AG10803 (cell line): ENCODE measurements at regions not wholly inside any gene's neighbourhood (a gene's known extent, or its start where the extent isn't known, plus 50 kb on each side); places are given as distances from the start of the nearest gene placed in this dataset.

Experiments used
- DNase-seq: peaks from one replicate; pipeline ENCODE4 v3.0.0; 2010; ENCODE audit warnings: low read depth
- H3K4me3 ChIP-seq: 2 replicates; pipeline ENCODE4 v1.5.1; 2011; ENCODE audit warnings: mild to moderate bottlenecking, low read length, control low read depth
- TF ChIP-seq, protein P1 (sequence below): conservative IDR thresholded peaks from 2 replicates; pipeline ENCODE4 v1.5.1; 2011; ENCODE audit warnings: mild to moderate bottlenecking, low read length, control low read depth, inconsistent platforms

DNA sequence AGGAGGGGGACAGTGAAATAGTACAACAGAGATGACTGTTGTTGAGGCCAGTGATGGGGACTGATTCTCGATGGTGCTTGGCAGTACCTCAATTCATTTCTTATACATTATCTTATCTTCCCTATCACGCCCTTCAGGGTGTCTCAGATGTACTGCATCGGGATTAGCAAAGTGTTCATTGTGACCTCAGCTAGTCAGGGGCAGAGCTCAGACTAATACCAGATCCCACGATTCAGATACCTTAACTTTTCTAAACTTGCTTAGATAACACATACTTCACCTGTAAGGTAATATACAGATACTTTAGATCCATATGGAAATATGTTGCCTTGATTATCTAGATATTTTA is 720.6 kb downstream of the EFNB2 start:
- TF ChIP-seq, protein P1, sequence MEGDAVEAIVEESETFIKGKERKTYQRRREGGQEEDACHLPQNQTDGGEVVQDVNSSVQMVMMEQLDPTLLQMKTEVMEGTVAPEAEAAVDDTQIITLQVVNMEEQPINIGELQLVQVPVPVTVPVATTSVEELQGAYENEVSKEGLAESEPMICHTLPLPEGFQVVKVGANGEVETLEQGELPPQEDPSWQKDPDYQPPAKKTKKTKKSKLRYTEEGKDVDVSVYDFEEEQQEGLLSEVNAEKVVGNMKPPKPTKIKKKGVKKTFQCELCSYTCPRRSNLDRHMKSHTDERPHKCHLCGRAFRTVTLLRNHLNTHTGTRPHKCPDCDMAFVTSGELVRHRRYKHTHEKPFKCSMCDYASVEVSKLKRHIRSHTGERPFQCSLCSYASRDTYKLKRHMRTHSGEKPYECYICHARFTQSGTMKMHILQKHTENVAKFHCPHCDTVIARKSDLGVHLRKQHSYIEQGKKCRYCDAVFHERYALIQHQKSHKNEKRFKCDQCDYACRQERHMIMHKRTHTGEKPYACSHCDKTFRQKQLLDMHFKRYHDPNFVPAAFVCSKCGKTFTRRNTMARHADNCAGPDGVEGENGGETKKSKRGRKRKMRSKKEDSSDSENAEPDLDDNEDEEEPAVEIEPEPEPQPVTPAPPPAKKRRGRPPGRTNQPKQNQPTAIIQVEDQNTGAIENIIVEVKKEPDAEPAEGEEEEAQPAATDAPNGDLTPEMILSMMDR: no peak
- DNase-seq: no peak
- H3K4me3 ChIP-seq: no peak overlapping the region

DNA sequence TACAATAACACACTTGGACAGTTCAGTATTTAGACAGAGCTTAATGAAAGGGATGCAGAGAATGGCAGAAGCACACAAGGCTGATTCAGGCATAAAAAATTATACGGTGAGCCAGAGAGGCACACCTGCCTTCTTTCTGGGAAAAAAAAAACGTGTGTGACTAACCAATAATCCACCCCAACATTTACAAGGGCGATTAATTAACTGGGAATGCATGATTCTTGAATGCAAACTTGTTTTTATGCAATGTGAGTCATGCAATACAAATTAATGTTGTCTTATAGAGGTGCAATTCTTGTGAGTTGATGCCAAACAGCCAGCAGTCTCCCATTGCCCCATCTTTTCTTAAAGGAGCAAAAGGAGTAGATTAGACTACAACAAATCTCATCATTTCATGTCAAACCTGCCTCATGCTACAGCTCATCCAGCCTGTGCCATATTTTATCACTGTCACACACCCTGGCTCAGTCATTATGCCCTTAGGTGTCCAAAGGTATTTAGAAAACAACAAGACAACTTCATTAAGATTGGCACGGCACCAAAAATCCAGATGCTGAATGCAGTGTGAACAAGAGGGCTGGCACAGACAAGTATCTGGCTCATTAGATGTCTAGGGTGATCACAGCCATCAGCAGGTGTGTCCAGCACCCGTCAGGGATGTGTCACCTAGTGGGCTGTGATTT is 721.1 kb downstream of the EFNB2 start:
- no peak overlapping the region for H3K4me3 ChIP-seq
- TF ChIP-seq, protein P1: no peak
- no peak for DNase-seq

DNA sequence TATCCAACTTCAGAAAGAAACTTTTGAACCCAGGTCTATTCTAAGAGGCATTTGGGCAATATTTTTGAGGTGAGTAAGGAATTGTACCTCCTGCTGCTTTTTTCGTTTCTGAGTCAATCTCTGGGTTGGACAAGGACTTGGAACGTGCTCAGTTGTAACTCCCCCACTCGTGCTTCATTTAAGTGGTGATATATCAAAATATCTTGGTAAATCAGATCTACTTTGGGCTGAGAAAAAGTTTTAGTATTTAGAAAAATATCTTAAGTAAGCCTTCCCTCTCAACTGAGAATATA is 728.9 kb downstream of the EFNB2 start:
- TF ChIP-seq, protein P1: no peak
- H3K4me3 ChIP-seq: no peak overlapping the region
- no peak for DNase-seq

DNA sequence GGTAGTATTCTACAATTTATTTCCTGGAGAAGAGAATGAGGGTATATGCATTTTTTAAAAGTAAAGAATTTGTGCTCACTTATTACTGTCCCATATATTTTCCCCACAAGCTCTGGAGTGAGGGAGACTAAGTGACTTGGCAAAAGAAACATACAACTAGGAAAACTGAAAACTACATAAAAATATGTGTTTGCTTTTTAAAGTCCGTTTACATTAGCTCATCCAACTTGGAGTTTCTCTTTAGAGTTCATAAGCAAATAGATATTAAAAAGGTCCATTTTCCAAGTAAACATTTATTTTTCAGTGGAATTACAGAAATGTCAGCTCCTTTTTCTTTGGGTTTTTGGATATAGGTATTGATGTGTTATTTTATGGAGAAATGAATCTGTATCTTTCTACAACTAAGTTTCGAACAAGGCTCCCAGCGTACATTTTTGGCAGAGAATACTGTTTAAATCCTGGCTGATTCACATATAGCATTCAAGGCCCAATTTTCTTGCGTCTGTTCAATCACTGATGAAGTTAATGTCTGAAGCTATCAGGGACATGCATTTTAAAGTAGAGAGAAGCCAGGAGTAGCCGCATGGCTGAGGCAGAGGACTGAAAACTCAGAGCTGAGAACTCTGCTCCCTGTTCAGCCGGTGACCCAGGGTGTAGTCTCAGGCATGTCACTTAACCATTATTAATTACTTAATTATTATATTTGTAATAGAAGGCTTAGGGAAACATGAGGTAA is 729.4 kb downstream of the EFNB2 start:
- TF ChIP-seq, protein P1: no peak
- H3K4me3 ChIP-seq: no peak overlapping the region
- no peak for DNase-seq

DNA sequence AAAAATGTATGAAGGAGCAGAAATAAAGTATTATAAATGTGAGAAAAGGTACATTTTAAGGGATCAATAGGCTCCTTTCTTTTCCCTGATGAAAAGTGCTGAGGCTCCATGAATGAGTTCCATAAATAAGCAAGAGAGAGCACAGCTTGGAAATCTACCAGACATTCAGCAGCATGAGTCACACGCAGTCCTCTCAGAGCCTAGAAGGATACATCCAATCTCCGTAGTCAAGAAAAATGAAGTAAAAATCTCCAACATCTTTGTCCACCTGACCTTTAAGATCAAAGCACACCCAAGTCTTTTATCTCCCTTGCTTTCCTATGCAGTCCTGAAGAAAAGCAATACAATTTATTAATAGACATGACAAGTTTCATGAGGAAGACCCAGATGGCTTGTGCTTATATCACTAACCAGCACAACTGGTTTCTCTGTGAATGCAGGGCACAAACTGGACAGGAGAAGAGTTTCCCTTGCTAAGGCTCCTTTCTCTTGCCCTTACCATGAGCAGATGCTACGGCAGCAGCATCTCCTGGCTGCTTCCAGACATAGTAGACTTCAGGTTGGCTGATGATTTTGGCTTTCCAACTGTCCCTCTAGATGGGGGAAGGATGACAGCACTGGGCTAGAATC is 730.8 kb downstream of the EFNB2 start:
- no peak overlapping the region for H3K4me3 ChIP-seq
- TF ChIP-seq, protein P1: no peak
- peak; percentile 22 for DNase-seq

DNA sequence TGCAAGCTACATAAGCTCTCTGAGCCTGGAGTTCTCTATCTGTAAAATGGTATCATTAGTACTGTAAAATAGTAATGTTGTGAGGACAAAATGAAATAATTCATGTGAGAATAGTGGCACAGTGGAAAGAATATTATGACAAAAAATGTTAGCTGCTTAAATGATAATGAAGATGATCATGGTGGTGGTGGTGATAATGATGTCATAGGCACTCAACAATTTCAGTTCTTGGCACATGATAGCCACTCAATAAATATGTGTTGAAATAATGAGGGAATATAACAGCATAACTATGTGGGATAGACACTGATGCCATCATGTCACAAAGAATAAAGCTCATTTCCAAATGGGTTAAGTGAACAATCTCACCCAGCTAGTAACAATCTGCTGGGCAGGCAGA is 736.3 kb downstream of the EFNB2 start:
- DNase-seq: no peak
- TF ChIP-seq, protein P1: no peak
- no peak overlapping the region for H3K4me3 ChIP-seq

DNA sequence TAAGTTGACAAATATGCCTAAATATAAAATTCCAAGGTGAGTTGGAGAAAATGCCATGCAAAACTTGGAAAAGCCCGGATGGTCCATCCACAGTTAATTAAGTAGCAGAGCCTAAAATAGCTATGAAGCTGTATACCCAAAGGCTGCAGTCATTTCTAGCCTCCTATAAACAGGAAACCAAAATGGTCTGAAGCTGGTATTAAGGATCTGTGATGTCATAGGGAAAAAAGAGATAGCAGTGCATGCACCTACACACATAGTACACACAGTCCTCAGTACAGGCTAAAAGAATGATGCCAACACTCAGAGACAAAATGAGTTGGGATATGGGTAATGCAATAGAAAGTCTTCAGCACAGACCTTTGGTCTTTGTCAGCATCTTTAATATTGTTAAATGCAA is 736.9 kb downstream of the EFNB2 start:
- no peak for DNase-seq
- TF ChIP-seq, protein P1: no peak
- H3K4me3 ChIP-seq: no peak overlapping the region
